Activated CD4-positive, alpha-beta memory T cell treated with anti-CD3 and anti-CD28 coated beads, Interleukin-2, amount 10 ng/mL, durations not matched to agents 7 days and 5 days (primary cell): ENCODE measurements at regions not wholly inside any gene's neighbourhood (a gene's known extent, or its start where the extent isn't known, plus 50 kb on each side); places are given as distances from the start of the nearest gene placed in this dataset.
"Not testable (repeated sequence)": the region's sequence is repeated elsewhere in the genome, so short reads cannot be mapped to it uniquely, and the experiment has no call there.

Source experiments
- CTCF ChIA-PET: fragments of 350-600 bp; sonication (Branson Sonifier 250); formaldehyde crosslinking; loops from one replicate; lab custom pipeline; 2021; ENCODE audit warnings: antibody characterized with exemption, inconsistent platforms; lab: Charles Lee
- POLR2A ChIA-PET: fragments of 350-600 bp; sonication (Branson Sonifier 250); formaldehyde crosslinking; loops from one replicate; lab custom pipeline; 2021; ENCODE audit warnings: antibody characterized with exemption; lab: Charles Lee
- DNase-seq: peaks from one replicate; pipeline ENCODE4 v3.0.0-alpha.2; 2020
- H3K27ac Mint-ChIP-seq: one replicate; pipeline ENCODE4 v1.8.0; 2021; ENCODE audit warnings: mild to moderate bottlenecking, mixed read lengths
- H3K27me3 Mint-ChIP-seq: one replicate; pipeline ENCODE4 v1.8.0; 2021; ENCODE audit warnings: mixed read lengths
- H3K36me3 Mint-ChIP-seq: one replicate; pipeline ENCODE4 v1.8.0; 2021; ENCODE audit warnings: low read depth, mixed read lengths
- H3K4me1 Mint-ChIP-seq: one replicate; pipeline ENCODE4 v1.8.0; 2021; ENCODE audit warnings: mixed read lengths
- H3K4me3 Mint-ChIP-seq: one replicate; pipeline ENCODE4 v1.8.0; 2021; ENCODE audit warnings: mild to moderate bottlenecking, mixed read lengths
- H3K9me3 Mint-ChIP-seq: one replicate; pipeline ENCODE4 v1.8.0; 2021; ENCODE audit warnings: mixed read lengths

DNA sequence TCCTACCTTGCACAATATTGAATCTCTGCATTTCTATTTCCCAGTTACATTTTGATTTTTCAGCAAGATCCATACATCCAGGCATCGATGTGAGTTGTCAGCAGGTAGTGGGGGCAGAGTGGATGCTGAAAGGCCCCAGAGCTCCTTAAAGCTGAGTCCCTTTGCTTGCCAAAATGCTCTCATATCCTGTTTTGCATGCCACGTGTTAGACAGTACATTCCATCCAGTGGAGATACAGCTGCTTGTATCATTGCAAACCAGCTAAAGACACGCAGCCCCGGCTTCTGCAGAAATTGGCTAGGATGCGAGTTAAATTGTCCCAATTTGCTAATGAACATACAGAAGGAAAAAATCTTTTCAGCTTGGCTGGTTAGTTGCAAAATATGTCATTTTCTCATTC, 179.6 kb upstream of the MXRA5 start:
- ChIA-PET CTCF (no interaction called here), POLR2A (no interaction called here)
- no peak for DNase-seq
- no peaks in the 10 kb centered on the region for H3K36me3 Mint-ChIP-seq
- no peak overlapping the region for H3K27ac Mint-ChIP-seq
- H3K27me3 Mint-ChIP-seq: no peaks in the 10 kb centered on the region
- no peaks in the 10 kb centered on the region for H3K4me1 Mint-ChIP-seq
- H3K4me3 Mint-ChIP-seq: no peak overlapping the region
- H3K9me3 Mint-ChIP-seq: no peaks in the 10 kb centered on the region

DNA sequence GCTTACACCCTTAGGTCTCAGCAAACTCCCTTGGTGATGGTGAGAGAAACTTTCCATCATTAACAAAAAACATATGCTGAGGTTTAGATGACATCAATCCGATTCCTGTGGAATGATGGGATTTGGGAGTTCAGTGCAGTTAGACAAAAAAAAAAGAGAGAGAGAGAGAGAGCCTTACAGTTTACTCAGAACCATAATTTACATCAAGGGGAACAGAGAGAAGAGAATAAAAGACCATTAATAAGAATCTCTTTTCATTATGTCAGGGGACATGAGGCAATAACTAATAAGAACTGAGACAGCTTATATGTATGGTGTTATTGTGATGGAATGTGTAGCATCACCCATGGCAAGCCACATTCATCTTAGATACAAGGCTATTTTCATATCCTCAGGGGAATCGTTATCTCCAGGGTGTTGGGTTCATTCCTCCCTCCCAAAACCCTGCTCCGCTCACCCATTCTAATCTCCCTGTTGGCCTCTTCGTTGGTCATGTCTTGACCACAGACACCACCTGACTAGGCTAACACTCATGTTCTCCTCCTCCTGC, 175.7 kb upstream of the MXRA5 start:
- no peak for DNase-seq
- ChIA-PET CTCF (no interaction called here), POLR2A (no interaction called here)
- H3K9me3 Mint-ChIP-seq: no peaks in the 10 kb centered on the region
- no peak overlapping the region for H3K4me3 Mint-ChIP-seq
- no peaks in the 10 kb centered on the region for H3K4me1 Mint-ChIP-seq
- H3K27ac Mint-ChIP-seq: no peak overlapping the region
- H3K27me3 Mint-ChIP-seq: no peaks in the 10 kb centered on the region
- no peaks in the 10 kb centered on the region for H3K36me3 Mint-ChIP-seq

DNA sequence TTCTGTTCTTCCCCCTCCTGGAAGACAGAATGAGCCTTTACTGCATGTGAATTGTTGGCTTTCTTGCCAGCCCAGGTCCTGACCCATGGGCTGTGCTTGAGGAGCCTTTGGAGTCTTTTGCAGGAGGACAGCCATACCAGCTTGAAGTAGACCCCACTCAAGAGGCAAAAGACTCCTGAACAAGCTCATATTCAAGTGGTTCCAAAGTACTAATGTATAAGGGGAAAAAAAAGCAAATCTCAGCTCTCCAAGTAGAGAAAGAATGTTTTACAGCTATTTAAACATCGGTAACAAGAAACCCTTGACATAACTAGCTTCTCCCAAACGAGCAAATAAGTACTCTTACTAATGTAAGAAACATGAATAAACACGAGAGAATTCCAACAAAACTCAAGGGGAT, 174.9 kb upstream of the MXRA5 start:
- ChIA-PET POLR2A (no interaction called here), CTCF (no interaction called here)
- Mint-ChIP-seq H3K27me3 (no peaks in the 10 kb centered on the region), H3K9me3 (no peaks in the 10 kb centered on the region), H3K36me3 (no peaks in the 10 kb centered on the region), H3K4me3 (no peak overlapping the region), H3K27ac (no peak overlapping the region), H3K4me1 (no peaks in the 10 kb centered on the region)
- no peak for DNase-seq

- no peak for DNase-seq
- no peak overlapping the region for H3K4me3 Mint-ChIP-seq
- no peaks in the 10 kb centered on the region for H3K36me3 Mint-ChIP-seq
- CTCF ChIA-PET: no interaction called here
- no peak overlapping the region for H3K27ac Mint-ChIP-seq
- no peaks in the 10 kb centered on the region for H3K27me3 Mint-ChIP-seq
- H3K4me1 Mint-ChIP-seq: no peaks in the 10 kb centered on the region
- POLR2A ChIA-PET: no interaction called here
- H3K9me3 Mint-ChIP-seq: no peaks in the 10 kb centered on the region
Measured at GRCh38 chrX:3520982-3521381, 174.5 kb upstream of the MXRA5 start.

GRCh38 chrX:3520458-3520857, 174.0 kb upstream of the MXRA5 start:
- CTCF ChIA-PET: no interaction called here
- DNase-seq: no peak
- Mint-ChIP-seq H3K4me3 (no peak overlapping the region), H3K9me3 (no peaks in the 10 kb centered on the region), H3K4me1 (no peaks in the 10 kb centered on the region), H3K27ac (no peak overlapping the region), H3K36me3 (no peaks in the 10 kb centered on the region), H3K27me3 (no peaks in the 10 kb centered on the region)
- POLR2A ChIA-PET: no interaction called here

DNA sequence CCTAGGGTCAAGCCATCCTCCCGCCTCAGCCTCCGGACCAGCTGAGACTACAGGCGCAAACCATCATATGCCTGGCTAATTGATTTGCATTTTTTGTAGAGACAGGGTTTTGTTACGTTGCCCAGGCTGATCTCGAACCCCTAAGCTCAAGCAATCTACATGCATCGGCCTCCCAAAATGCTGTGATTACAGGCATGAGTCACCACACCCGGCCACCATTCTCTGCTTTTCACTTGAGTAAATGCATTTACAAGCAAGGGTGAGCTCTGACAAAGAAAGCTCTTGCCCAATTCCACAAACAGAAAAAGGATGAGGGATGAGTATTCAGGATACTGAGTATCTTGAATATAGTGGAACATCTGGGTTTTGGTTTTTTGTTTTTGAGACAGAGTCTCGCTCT, 172.9 kb upstream of the MXRA5 start:
- H3K9me3 Mint-ChIP-seq: not testable (repeated sequence)

GRCh38 chrX:3518870-3519269, 172.4 kb upstream of the MXRA5 start:
- Mint-ChIP-seq H3K36me3 (no peaks in the 10 kb centered on the region), H3K27me3 (no peaks in the 10 kb centered on the region), H3K4me3 (no peak overlapping the region), H3K4me1 (no peaks in the 10 kb centered on the region), H3K27ac (no peak overlapping the region), H3K9me3 (no peaks in the 10 kb centered on the region)
- CTCF ChIA-PET: no interaction called here
- DNase-seq: no peak
- POLR2A ChIA-PET: no interaction called here

More for the DNA sequence above, 172.9 kb upstream of the MXRA5 start:
- H3K4me1 Mint-ChIP-seq, H3K27me3 Mint-ChIP-seq, DNase-seq, POLR2A ChIA-PET, CTCF ChIA-PET, H3K36me3 Mint-ChIP-seq, H3K27ac Mint-ChIP-seq, H3K4me3 Mint-ChIP-seq: not testable (repeated sequence)

DNA sequence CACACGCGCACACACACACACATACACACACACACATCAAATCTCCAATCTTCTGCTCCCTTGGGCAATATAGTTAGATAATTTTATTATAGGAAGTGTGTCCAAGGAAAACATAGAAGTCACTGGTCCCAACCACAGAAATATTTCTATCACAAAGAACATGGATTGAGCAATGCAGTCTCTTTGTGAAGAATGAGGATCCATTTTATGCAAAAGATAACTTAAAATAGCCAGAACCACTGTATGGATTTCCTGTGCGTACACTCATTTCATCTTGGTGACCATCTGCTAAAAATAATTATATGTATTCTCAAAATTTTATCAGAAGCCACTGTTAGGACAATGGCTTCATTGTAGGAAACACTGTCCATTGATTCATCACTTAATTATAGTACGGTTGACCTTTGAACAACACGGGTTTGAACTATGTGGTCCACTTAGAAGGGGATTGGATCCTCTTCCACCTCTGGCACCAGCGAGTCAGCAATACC, 169.6 kb upstream of the MXRA5 start:
- ChIA-PET CTCF (no interaction called here), POLR2A (no interaction called here)
- Mint-ChIP-seq H3K36me3 (no peaks in the 10 kb centered on the region), H3K9me3 (no peaks in the 10 kb centered on the region), H3K4me1 (no peaks in the 10 kb centered on the region), H3K27me3 (no peaks in the 10 kb centered on the region), H3K4me3 (no peak overlapping the region), H3K27ac (no peak overlapping the region)
- DNase-seq: no peak

DNA sequence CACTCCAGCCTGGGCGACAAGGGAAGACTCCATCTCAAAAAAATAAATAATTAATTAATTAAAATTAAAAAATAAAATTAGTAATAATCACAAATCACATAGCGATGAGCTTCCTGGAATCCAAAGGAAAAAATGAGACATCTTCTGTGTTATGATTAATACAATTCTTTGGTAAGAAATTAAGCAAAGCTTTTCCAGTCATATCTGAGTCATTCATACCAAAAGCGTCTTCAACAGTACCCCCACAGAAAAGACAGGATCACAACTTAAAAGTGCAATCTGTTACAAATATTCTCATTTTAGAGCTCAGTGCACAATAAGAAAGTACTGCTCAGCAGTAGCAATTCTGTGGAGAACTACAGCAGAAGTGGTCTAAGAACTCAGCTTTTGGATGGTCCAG, 168.5 kb upstream of the MXRA5 start:
- no peaks in the 10 kb centered on the region for H3K4me1 Mint-ChIP-seq
- no peak for DNase-seq
- H3K27me3 Mint-ChIP-seq: no peaks in the 10 kb centered on the region
- no peaks in the 10 kb centered on the region for H3K36me3 Mint-ChIP-seq
- POLR2A ChIA-PET: no interaction called here
- H3K9me3 Mint-ChIP-seq: no peaks in the 10 kb centered on the region
- CTCF ChIA-PET: no interaction called here
- H3K4me3 Mint-ChIP-seq: no peak overlapping the region
- H3K27ac Mint-ChIP-seq: no peak overlapping the region

- DNase-seq: peak; percentile 14
- CTCF ChIA-PET, POLR2A ChIA-PET, H3K27ac Mint-ChIP-seq, H3K27me3 Mint-ChIP-seq, H3K9me3 Mint-ChIP-seq, H3K36me3 Mint-ChIP-seq, H3K4me1 Mint-ChIP-seq, H3K4me3 Mint-ChIP-seq: not testable (repeated sequence)
Measured at GRCh38 chrX:3512150-3512549, 165.7 kb upstream of the MXRA5 start.

DNA sequence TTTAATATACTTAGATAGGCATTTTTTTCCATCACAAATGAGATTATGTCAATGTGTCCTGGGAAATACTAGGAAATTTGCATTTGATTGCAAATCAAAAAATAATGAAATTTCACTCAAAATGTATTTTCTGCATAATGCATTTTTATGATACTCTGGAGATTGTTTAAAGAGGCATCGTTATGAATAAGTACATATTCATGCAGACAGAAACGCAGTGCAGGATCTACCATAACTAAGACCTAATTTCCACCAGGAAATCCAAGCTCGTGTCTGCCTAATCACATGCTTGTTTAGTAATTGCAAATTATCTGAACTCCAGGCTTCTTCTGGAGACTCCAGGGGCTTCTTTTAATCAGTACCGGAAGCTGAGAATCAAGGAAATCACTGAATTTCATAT, 163.5 kb upstream of the MXRA5 start:
- ChIA-PET POLR2A (no interaction called here), CTCF (no interaction called here)
- Mint-ChIP-seq H3K4me1 (no peaks in the 10 kb centered on the region), H3K9me3 (no peaks in the 10 kb centered on the region), H3K27ac (no peak overlapping the region), H3K4me3 (no peak overlapping the region), H3K36me3 (no peaks in the 10 kb centered on the region), H3K27me3 (no peaks in the 10 kb centered on the region)
- no peak for DNase-seq

GRCh38 chrX:3504916-3505315, 158.5 kb upstream of the MXRA5 start:
- Mint-ChIP-seq H3K27ac (no peak overlapping the region), H3K36me3 (no peaks in the 10 kb centered on the region), H3K4me3 (no peak overlapping the region), H3K9me3 (no peaks in the 10 kb centered on the region), H3K4me1 (no peaks in the 10 kb centered on the region), H3K27me3 (no peaks in the 10 kb centered on the region)
- ChIA-PET POLR2A (no interaction called here), CTCF (no interaction called here)
- DNase-seq: no peak

- no peaks in the 10 kb centered on the region for H3K4me1 Mint-ChIP-seq
- no peak overlapping the region for H3K27ac Mint-ChIP-seq
Measured at GRCh38 chrX:3501833-3502535, 155.5 kb upstream of the MXRA5 start.

More at GRCh38 chrX:3501833-3502535, 155.5 kb upstream of the MXRA5 start:
- CTCF ChIA-PET: no interaction called here
- H3K36me3 Mint-ChIP-seq: no peaks in the 10 kb centered on the region
- no peak overlapping the region for H3K4me3 Mint-ChIP-seq
- POLR2A ChIA-PET: no interaction called here
- no peaks in the 10 kb centered on the region for H3K27me3 Mint-ChIP-seq
- no peak for DNase-seq
- no peaks in the 10 kb centered on the region for H3K9me3 Mint-ChIP-seq
